ENCODE measurements at regions not wholly inside any gene's neighbourhood (a gene's known extent, or its start where the extent isn't known, plus 50 kb on each side); places are given as distances from the start of the nearest gene placed in this dataset.

DNA sequence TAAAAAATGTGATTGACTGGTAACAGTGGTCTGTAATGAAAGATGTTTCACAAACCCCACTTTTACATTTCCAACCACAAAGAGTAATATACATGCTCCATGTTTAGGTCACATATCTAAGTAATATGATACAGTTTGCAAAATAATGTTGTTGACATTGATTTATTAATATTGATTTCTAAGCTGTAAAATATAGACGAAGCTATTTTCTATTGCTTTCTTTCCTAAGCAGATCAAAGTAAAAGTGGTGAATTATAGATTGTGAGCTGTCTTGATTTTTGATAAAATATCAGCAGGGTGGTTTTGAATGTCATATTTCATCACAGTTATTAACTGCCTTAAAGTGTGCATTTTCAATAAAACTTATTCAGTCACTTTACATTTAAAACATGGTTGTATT, 2292.8 kb downstream of the PCDH9 start:
- Histone ChIP-seq H4K20me1 (ENCODE audit: control insufficient read depth, insufficient read depth, insufficient read length) (no peaks in the 10 kb centered on the region), H4K5ac (ENCODE audit: insufficient read length, low read depth, low read length) (no peak overlapping the region), H3K14ac (ENCODE audit: insufficient read depth, low read length) (no peak overlapping the region), H3K4me2 (ENCODE audit: insufficient read depth, insufficient read length, low read length) (no peak overlapping the region), H3K27me3 (ENCODE audit: insufficient read depth, low read length) (no peaks in the 10 kb centered on the region), H3K4ac (ENCODE audit: low read depth, low read length) (no peak overlapping the region), H3T11ph (ENCODE audit: low read length) (no peak overlapping the region), H3K79me2 (ENCODE audit: insufficient read depth, low read length) (no peaks in the 10 kb centered on the region), H3K27ac (ENCODE audit: insufficient read length, low read depth, low read length) (no peak overlapping the region), H3K23ac (ENCODE audit: insufficient read length, low read depth, low read length) (no peak overlapping the region), H2BK15ac (ENCODE audit: low read depth, low read length) (no peak overlapping the region), H4K8ac (replicated peaks; ENCODE audit: insufficient read length, low read depth, low read length) (no peak overlapping the region), H3K4me1 (ENCODE audit: insufficient read depth, low read length) (no peaks in the 10 kb centered on the region), H2AFZ (ENCODE audit: low read length) (no peak overlapping the region), H3K18ac (ENCODE audit: insufficient read length, low read depth, low read length) (no peak overlapping the region), H4K91ac (ENCODE audit: insufficient read length, low read depth, low read length) (no peak overlapping the region), H3K9me3 (ENCODE audit: control insufficient read depth, low read depth, low read length) (no peaks in the 10 kb centered on the region), H3K79me1 (ENCODE audit: insufficient read depth, low read depth, low read length, poor library complexity, severe bottlenecking) (no peaks in the 10 kb centered on the region), H3K9ac (ENCODE audit: extremely low read depth, insufficient read length, low read length) (no peak overlapping the region), H2BK5ac (ENCODE audit: insufficient read length, low read length) (no peak overlapping the region), H3K56ac (ENCODE audit: insufficient read length, low read depth, low read length) (no peak overlapping the region), H2BK120ac (ENCODE audit: low read depth, low read length, poor library complexity, severe bottlenecking) (no peak overlapping the region), H2BK12ac (ENCODE audit: insufficient read length, low read depth, low read length) (no peak overlapping the region), H2AK5ac (ENCODE audit: insufficient read length, low read length) (no peak overlapping the region), H2BK20ac (ENCODE audit: low read depth, low read length, poor library complexity, severe bottlenecking) (no peak overlapping the region), H3K23me2 (ENCODE audit: insufficient read length, low read depth, low read length, poor library complexity, severe bottlenecking) (no peaks in the 10 kb centered on the region)
- Mint-ChIP-seq H3K4me1 (no peaks in the 10 kb centered on the region), H3K9me3 (peaks cover 0 to 2% of the 10 kb centered on the region in 2 experiments; a peak in 2 of 5 replicates), H3K36me3 (ENCODE audit: insufficient read depth in 1 of 3, low read depth in 3 of 3) (peaks cover 0 to 2% (median 0%) of the 10 kb centered on the region in 3 experiments; a peak in 1 of 7 replicates), H3K4me3 (no peak overlapping the region), H3K27me3 (ENCODE audit: low read depth) (no peaks in the 10 kb centered on the region), H3K27ac (no peak overlapping the region)
- WGBS (ENCODE audit: extremely low coverage, insufficient read length, low lambda C conversion rate), result no CpG with 5 or more reads among the region's 1 CpG
- DNase-seq, result no peak
- TF ChIP-seq, protein P1, sequence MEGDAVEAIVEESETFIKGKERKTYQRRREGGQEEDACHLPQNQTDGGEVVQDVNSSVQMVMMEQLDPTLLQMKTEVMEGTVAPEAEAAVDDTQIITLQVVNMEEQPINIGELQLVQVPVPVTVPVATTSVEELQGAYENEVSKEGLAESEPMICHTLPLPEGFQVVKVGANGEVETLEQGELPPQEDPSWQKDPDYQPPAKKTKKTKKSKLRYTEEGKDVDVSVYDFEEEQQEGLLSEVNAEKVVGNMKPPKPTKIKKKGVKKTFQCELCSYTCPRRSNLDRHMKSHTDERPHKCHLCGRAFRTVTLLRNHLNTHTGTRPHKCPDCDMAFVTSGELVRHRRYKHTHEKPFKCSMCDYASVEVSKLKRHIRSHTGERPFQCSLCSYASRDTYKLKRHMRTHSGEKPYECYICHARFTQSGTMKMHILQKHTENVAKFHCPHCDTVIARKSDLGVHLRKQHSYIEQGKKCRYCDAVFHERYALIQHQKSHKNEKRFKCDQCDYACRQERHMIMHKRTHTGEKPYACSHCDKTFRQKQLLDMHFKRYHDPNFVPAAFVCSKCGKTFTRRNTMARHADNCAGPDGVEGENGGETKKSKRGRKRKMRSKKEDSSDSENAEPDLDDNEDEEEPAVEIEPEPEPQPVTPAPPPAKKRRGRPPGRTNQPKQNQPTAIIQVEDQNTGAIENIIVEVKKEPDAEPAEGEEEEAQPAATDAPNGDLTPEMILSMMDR (conservative IDR thresholded peaks at IDR 0.05), result no peak
